ENCODE measurements at regions not wholly inside any gene's neighbourhood (a gene's known extent, or its start where the extent isn't known, plus 50 kb on each side); places are given as distances from the start of the nearest gene placed in this dataset.

GRCh38 chr15:95479308-95479707 lies 851.2 kb upstream of the NR2F2 start:
- DNase-seq (ENCODE audit: low spot score) = no peak

DNA sequence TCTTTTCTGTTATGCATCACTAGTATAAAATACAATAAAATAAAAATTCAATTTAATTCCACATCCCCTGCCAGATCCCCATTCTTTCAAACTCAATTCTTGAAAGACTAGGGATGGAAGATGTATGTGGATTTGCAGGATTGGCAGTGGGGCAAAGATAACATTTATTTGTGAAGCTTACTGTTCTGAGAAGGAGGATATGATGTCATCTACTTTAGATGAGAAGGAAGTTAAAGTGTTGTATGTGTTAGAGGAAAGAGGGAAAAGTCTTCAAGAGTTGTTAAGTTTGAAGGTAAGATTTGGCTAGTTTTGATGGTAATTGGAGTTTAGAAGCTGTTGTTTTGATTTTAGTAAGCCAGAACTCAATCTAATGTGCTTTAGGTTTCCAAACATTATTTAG lies 845.1 kb upstream of the NR2F2 start:
- no peak for DNase-seq (ENCODE audit: low spot score)

GRCh38 chr15:95486224-95486623 lies 844.3 kb upstream of the NR2F2 start:
- no peak for DNase-seq (ENCODE audit: low spot score)

GRCh38 chr15:95489103-95489502 lies 841.4 kb upstream of the NR2F2 start:
- no peak for DNase-seq (ENCODE audit: low spot score)

DNA sequence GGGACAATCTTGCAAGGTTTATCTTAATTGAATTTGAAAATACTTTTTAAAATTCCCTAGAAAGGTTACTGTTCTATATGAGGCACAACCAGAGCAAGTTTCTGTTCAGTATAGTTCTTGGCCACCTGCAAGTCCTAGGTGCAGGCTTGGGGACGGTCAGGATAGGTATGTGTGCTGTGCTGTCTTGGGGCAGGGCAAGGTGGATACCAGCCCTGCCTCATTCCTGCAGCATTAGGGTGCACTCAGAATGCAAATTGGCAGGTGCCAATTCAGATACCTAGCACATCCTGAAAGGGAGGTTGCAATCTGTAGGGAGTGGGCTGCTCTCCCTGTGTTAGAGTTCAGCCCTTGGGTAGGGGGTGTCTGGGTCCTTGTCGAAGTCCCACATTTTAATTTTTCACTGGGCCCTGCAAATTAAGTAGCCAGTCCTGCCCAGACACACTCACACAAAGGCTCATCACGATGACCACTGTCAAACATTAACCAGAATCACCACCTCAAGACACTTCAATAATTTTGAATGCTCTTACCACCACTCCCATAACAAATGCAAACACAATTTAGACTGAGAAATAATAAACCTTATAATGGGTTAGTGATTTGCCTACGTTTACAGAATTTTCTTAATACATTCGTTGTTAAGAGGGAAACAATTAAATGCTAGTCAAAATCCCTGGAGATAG lies 838.0 kb upstream of the NR2F2 start:
- no peak for DNase-seq (ENCODE audit: low spot score)

DNA sequence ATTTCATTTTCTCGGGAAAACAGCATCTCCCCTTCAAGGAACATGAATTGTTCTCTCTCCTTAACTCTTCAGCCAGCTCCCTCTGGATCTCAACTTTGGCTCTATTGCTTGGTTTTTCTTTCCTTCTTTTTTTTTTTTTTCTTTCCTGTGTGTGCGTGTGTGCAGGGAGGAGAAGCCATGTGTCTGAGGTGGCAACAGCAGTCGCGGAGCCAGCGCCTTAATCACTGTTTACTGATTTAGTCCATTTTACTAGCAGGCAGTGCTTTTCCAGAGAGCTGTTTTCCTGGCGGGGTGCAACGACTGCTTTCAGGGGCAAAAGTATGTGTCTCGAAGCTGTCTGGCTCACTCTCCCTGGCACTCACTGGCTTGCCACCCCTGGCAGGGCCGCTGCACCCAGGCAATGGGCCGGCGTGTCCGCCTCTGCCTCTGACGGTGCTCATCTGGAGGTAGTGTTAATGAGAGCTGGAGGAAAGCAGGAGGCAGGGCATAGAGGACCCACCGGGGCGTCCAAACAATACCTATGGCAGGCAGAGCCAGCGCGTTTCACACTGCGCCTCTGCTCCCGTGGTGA lies 835.4 kb upstream of the NR2F2 start:
- DNase-seq (ENCODE audit: low spot score) = no peak

DNA sequence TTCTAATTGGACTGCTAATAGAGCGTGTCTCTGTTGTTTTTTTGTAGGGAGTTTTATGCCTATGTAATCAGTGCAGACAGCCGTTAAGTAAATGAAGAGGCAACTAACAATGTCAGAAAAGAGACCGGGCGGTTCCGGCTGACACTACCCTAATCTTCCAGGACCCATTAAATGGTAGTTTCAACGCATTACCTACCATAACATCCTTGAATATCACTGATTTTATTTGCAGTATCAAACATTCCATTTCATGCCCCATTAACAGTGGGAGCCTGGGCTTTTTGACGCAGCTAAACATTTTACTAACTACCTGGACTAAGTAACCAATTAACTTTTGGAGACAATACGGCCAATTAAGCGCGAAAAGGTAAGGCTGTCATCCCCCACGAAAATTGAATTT lies 832.9 kb upstream of the NR2F2 start:
- no peak for DNase-seq (ENCODE audit: low spot score)

DNA sequence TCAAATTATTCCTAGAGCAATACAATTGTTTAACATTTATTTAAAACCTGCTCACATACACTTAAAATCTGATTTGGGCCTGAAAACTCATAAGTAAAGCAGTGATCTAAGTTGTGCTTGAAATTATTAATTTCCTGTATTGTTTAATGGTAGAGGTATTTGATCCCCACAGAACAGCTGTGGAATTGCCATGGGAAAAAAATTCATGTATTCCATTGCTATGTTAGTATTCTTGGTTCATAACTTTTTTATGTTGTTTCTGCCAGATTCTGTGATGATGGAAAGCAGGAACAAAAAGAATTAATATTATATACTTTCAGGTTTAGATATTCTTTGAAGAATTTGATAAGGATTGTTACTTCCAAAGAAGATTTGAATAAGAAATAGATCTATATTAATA lies 831.5 kb upstream of the NR2F2 start:
- DNase-seq (ENCODE audit: low spot score) = no peak

GRCh38 chr15:95499397-95499796 lies 831.1 kb upstream of the NR2F2 start:
- DNase-seq (ENCODE audit: low spot score) = no peak

DNA sequence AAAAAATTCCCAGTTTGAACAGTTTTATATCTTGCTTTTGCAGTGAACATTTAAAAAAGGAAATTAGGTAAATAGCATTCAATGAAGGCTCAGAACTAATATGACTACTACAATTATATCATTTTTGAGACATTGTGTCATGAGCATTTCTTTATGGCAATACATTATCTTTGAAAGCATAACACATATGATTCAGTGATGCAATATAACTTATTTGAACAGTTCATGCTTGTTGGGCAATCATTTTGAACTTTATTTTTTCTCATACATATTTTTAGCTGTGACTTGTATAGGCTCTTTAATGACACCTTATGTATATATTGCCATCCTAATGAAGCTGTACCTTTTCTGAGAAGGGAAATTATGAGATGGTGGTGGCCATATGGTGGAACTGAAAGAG lies 828.6 kb upstream of the NR2F2 start:
- no peak for DNase-seq (ENCODE audit: low spot score)

GRCh38 chr15:95503107-95503506 lies 827.4 kb upstream of the NR2F2 start:
- no peak for DNase-seq (ENCODE audit: low spot score)

DNA sequence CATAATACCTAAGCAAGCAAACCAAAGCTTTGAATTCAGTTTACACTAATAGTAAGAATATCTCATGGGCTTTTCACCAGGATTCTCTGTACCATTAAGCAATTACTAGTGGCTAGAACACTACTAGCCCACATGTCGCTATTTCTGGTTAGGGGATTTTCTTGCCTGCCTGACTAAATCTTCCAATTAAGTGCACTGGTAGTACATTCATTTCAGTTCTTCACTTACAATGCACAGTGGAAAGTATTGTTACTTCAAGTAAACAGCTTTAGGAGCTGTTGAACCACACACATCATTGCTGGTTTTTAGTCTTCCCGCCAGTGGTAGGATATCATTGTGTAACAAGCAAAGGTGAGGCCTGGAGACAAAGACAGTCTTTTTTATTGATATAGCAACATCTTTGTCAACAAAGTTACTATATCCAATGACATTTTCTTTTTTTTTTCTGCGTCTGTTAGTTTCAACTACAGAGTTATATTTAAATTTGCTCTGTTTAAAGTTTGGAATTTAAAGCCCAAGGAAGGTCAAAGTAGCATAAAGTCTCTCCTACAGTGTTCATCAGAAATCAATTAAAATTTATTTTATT lies 826.8 kb upstream of the NR2F2 start:
- no peak for DNase-seq (ENCODE audit: low spot score)

DNA sequence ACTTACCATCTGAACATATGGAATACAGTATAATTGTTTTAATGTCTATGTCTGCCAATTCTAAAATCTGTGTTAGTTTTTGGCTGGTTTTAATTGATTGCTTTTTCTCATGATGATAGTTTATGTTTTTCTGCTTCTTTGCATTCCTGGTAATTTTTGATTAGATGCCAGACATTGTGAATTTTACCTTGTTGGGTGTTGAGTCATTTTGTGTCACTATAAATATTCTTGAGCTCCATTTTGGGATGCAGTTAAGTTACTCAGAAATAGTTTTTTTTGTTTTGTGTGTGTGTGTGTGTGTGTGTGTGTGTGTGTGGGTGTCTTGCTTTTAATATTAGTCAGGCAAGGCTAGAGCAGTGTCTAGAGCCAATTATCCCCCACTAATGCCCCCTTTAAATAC lies 818.8 kb upstream of the NR2F2 start:
- no peak for DNase-seq (ENCODE audit: low spot score)

DNA sequence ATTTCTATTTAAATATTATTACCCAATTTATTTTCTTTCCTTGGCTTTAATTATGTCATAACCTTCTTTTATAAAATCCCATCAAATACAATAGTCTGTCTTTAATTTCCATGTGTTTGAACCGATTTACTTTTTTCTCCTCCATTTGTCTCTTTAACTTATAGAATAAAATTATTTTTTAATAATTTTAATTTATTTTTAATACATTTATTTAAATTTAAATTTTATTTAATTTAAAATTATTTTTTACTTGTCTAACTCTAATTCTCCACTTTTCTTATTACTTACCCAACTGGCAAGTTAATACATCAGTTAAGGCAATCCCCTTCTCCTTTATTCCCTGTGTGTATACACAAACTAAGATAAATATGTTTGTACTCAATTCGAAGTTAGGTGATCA lies 817.6 kb upstream of the NR2F2 start:
- no peak for DNase-seq (ENCODE audit: low spot score)

GRCh38 chr15:95519887-95520286 lies 810.6 kb upstream of the NR2F2 start:
- DNase-seq (ENCODE audit: low spot score) = no peak

- DNase-seq (ENCODE audit: low spot score) = no peak
Measured at GRCh38 chr15:95520511-95520910, 810.0 kb upstream of the NR2F2 start.

- DNase-seq (ENCODE audit: low spot score) = no peak
Measured at GRCh38 chr15:95520922-95521321, 809.6 kb upstream of the NR2F2 start.

GRCh38 chr15:95522533-95522932 lies 808.0 kb upstream of the NR2F2 start:
- DNase-seq (ENCODE audit: low spot score) = no peak

GRCh38 chr15:95528920-95529319 lies 801.6 kb upstream of the NR2F2 start:
- DNase-seq (ENCODE audit: low spot score) = no peak

GRCh38 chr15:95536638-95537037 lies 793.9 kb upstream of the NR2F2 start:
- DNase-seq (ENCODE audit: low spot score) = no peak

- DNase-seq (ENCODE audit: low spot score) = no peak
Measured at GRCh38 chr15:95538693-95539092, 791.8 kb upstream of the NR2F2 start.

- no peak for DNase-seq (ENCODE audit: low spot score)
Measured at GRCh38 chr15:95541301-95541700, 789.2 kb upstream of the NR2F2 start.

- no peak for DNase-seq (ENCODE audit: low spot score)
Measured at GRCh38 chr15:95549168-95549738, 781.2 kb upstream of the NR2F2 start.
